PC-3 (cell line): ENCODE measurements at regions not wholly inside any gene's neighbourhood (a gene's known extent, or its start where the extent isn't known, plus 50 kb on each side); places are given as distances from the start of the nearest gene placed in this dataset.

ENCODE experiments used
- ATAC-seq: fragments of 200-7000 bp; cut with Tn5 transposase; 2 replicates; pipeline ENCODE4 v1.9.1; 2020; ENCODE audit warnings: mild to moderate bottlenecking, moderate library complexity
- BruUV-seq: library from RNA; stranded (reverse); fragments of 400-500 nt; replicated peaks from 2 replicates; lab custom pipeline; 2021; lab: Mats Ljungman, UMichigan
- CTCF ChIA-PET: fragments of 300-600 bp; sonication (Branson Sonifier 250); formaldehyde crosslinking; loops from one replicate; lab custom pipeline; 2022; ENCODE audit warnings: antibody characterized with exemption; lab: Charles Lee
- POLR2A ChIA-PET: fragments of 300-600 bp; sonication (Branson Sonifier 250); formaldehyde crosslinking; loops from one replicate; lab custom pipeline; 2022; ENCODE audit warnings: antibody characterized with exemption; ENCODE audit not compliant: unreplicated experiment; lab: Charles Lee
- DNase-seq: peaks from one replicate; pipeline ENCODE4 v3.0.0-alpha.2; 2015
- H2AFZ ChIP-seq: fragments of 300-600 bp; sonication (generic); 2 replicates; pipeline ENCODE4 v1.6.0; 2016; ENCODE audit warnings: antibody characterized with exemption, low read length
- H3F3A ChIP-seq: fragments of 300-600 bp; sonication (generic); one replicate; pipeline ENCODE4 v1.6.0; 2017; ENCODE audit warnings: antibody characterized with exemption, low read length, control low read depth, mild to moderate bottlenecking; ENCODE audit not compliant: unreplicated experiment
- H3K27ac ChIP-seq: fragments of 300-600 bp; sonication (generic); 2 replicates; pipeline ENCODE4 v1.5.1; 2016; ENCODE audit warnings: mild to moderate bottlenecking, low read length
- H3K27me3 ChIP-seq: fragments of 300-600 bp; sonication (generic); 2 replicates; pipeline ENCODE4 v1.6.1; 2016; ENCODE audit warnings: low read length, mixed read lengths
- H3K36me3 ChIP-seq: fragments of 300-600 bp; sonication (generic); 2 replicates; pipeline ENCODE4 v1.6.1; 2016; ENCODE audit warnings: low read depth, mixed run types, low read length, mixed read lengths
- H3K4me1 ChIP-seq: fragments of 300-600 bp; sonication (generic); 2 replicates; pipeline ENCODE4 v1.5.1; 2016; ENCODE audit warnings: low read length; ENCODE audit not compliant: insufficient read depth
- H3K4me2 ChIP-seq: fragments of 300-600 bp; sonication (generic); 2 replicates; pipeline ENCODE4 v1.6.0; 2016; ENCODE audit warnings: low read length
- H3K4me3 ChIP-seq: fragments of 300-600 bp; sonication (generic); 2 replicates; pipeline ENCODE4 v1.5.1; 2016; ENCODE audit warnings: mild to moderate bottlenecking, low read length, mixed read lengths
- H3K79me2 ChIP-seq: fragments of 300-600 bp; sonication (generic); 2 replicates; pipeline ENCODE4 v1.6.1; 2017; ENCODE audit warnings: low read length, mixed read lengths
- H3K9ac ChIP-seq: fragments of 300-600 bp; sonication (generic); 2 replicates; pipeline ENCODE4 v1.6.0; 2016; ENCODE audit warnings: mild to moderate bottlenecking, low read length
- H3K9me2 ChIP-seq: fragments of 300-600 bp; sonication (generic); replicated peaks from 2 replicates; pipeline ENCODE4 v1.6.1; 2016; ENCODE audit warnings: mixed run types, low read length, mixed read lengths
- H3K9me3 ChIP-seq: fragments of 300-600 bp; sonication (generic); 2 replicates; pipeline ENCODE4 v1.6.1; 2016; ENCODE audit warnings: low read length, mixed read lengths
- H4K20me1 ChIP-seq: fragments of 300-600 bp; sonication (generic); 2 replicates; pipeline ENCODE4 v1.6.1; 2016; ENCODE audit warnings: low read length, mixed read lengths
- CTCF ChIP-seq: fragments of 300-600 bp; sonication (generic); conservative IDR thresholded peaks from 2 replicates; pipeline ENCODE4 v1.5.1; 2017; ENCODE audit warnings: antibody characterized with exemption, low read depth, mild to moderate bottlenecking, low read length
- EZH2 ChIP-seq: fragments of 300-600 bp; sonication (generic); IDR thresholded peaks from one replicate; pipeline ENCODE4 v1.6.1; 2017; ENCODE audit warnings: antibody characterized with exemption, mild to moderate bottlenecking, low read length; ENCODE audit not compliant: unreplicated experiment
- EZH2phosphoT487 ChIP-seq: fragments of 300-600 bp; sonication (generic); IDR thresholded peaks from 2 replicates; pipeline ENCODE4 v1.6.1; 2018; ENCODE audit warnings: mild to moderate bottlenecking, antibody characterized with exemption, low read length, borderline replicate concordance
- intact Hi-C: fragments of 100-400 bp; cut with micrococcal nuclease; formaldehyde crosslinking; loops from 2 replicates; pipeline ENCODE4 v1.9.0; 2023

- ATAC-seq = no peak
- intact Hi-C loops = no loop called here
Observed at GRCh38 chr21:18549214-18549905, 145.8 kb upstream of the TMPRSS15 start.

GRCh38 chr21:18550361-18550760, 146.8 kb upstream of the TMPRSS15 start:
- Histone ChIP-seq H3K4me2 (no peak overlapping the region), H3K4me3 (no peak overlapping the region), H3K9me3 (no peaks in the 10 kb centered on the region), H3K9ac (no peak overlapping the region), H3K27me3 (no peaks in the 10 kb centered on the region), H3K4me1 (no peaks in the 10 kb centered on the region), H3K79me2 (no peaks in the 10 kb centered on the region), H3F3A (no peaks in the 10 kb centered on the region), H4K20me1 (no peaks in the 10 kb centered on the region), H2AFZ (no peak overlapping the region), H3K27ac (no peak overlapping the region), H3K36me3 (no peaks in the 10 kb centered on the region), H3K9me2 (no peaks in the 10 kb centered on the region)
- POLR2A ChIA-PET = no interaction called here
- ATAC-seq (no peak), DNase-seq (no peak)
- intact Hi-C loops = no loop called here
- TF ChIP-seq CTCF (no peak), EZH2 (no peak), EZH2phosphoT487 (no peak)
- CTCF ChIA-PET = interaction anchor here (0.6 kb wide), 1 partner anchor 812 kb away, joined by 3 read pairs; no protein-coding TSS in a partner anchor
- BruUV-seq = no TSS peak

More at GRCh38 chr21:18549214-18549905, 145.8 kb upstream of the TMPRSS15 start:
- no peak overlapping the region for H3K4me2 ChIP-seq
- POLR2A ChIA-PET = no interaction called here
- H3K4me3 ChIP-seq = no peak overlapping the region
- no peaks in the 10 kb centered on the region for H4K20me1 ChIP-seq
- no peak overlapping the region for H2AFZ ChIP-seq
- no peaks in the 10 kb centered on the region for H3K4me1 ChIP-seq
- no peaks in the 10 kb centered on the region for H3K36me3 ChIP-seq
- H3K79me2 ChIP-seq = no peaks in the 10 kb centered on the region
- H3K9me3 ChIP-seq = no peaks in the 10 kb centered on the region
- H3K9ac ChIP-seq = no peak overlapping the region
- TF ChIP-seq CTCF = no peak
- TF ChIP-seq EZH2phosphoT487 = no peak
- TF ChIP-seq EZH2 = no peak
- H3K27ac ChIP-seq = no peak overlapping the region
- no peak for DNase-seq
- no peaks in the 10 kb centered on the region for H3K9me2 ChIP-seq
- no TSS peak for BruUV-seq
- no peaks in the 10 kb centered on the region for H3K27me3 ChIP-seq
- CTCF ChIA-PET = no interaction called here
- no peaks in the 10 kb centered on the region for H3F3A ChIP-seq

- Histone ChIP-seq H4K20me1 (no peaks in the 10 kb centered on the region), H3K4me1 (no peaks in the 10 kb centered on the region), H3K9ac (no peak overlapping the region), H2AFZ (no peak overlapping the region), H3F3A (no peaks in the 10 kb centered on the region), H3K27me3 (no peaks in the 10 kb centered on the region), H3K79me2 (no peaks in the 10 kb centered on the region), H3K9me3 (no peaks in the 10 kb centered on the region), H3K36me3 (no peaks in the 10 kb centered on the region), H3K9me2 (no peaks in the 10 kb centered on the region), H3K27ac (no peak overlapping the region), H3K4me2 (no peak overlapping the region), H3K4me3 (no peak overlapping the region)
- TF ChIP-seq CTCF (no peak), EZH2 (no peak), EZH2phosphoT487 (no peak)
- DNase-seq (no peak), ATAC-seq (no peak)
- ChIA-PET POLR2A (no interaction called here), CTCF (no interaction called here)
- intact Hi-C loops = no loop called here
- BruUV-seq = no TSS peak
Observed at GRCh38 chr21:18553786-18554185, 150.2 kb upstream of the TMPRSS15 start.
